ENCODE measurements at regions not wholly inside any gene's neighbourhood (a gene's known extent, or its start where the extent isn't known, plus 50 kb on each side); places are given as distances from the start of the nearest gene placed in this dataset.

GRCh38 chr21:14734833-14735232 lies 188.7 kb upstream of the SAMSN1 start:
- in situ Hi-C loops (cut with MboI) = no loop called here

GRCh38 chr21:14734191-14734590 lies 188.1 kb upstream of the SAMSN1 start:
- ATAC-seq (peak; percentile 16; the same call in 1 of the 3 replicates), DNase-seq (ENCODE audit: extremely low read depth in 1 of 4, low spot score in 3 of 4) (no peak), FAIRE-seq (no peak)
- H3K9ac ChIP-seq (ENCODE audit: insufficient read depth in 1 of 2, low read depth in 2 of 2, low read length in 2 of 2) = no peak overlapping the region
- ChIA-PET CTCF (ENCODE audit: low intra/inter-chr PET ratio) (no interaction called here), POLR2A (no interaction called here)
- no peak overlapping the region for H3K4me2 ChIP-seq (ENCODE audit: insufficient read depth, low read length)
- WGBS (ENCODE audit: insufficient coverage, low coverage, missing lambda C conversion rate) = 51% methylated on average over 3 of the region's 3 CpGs
- no peaks in the 10 kb centered on the region for H3K9me1 ChIP-seq (ENCODE audit: control insufficient read depth, insufficient read depth, low read length)
- peak overlapping the region; percentile 36; the same call in 1 of the 3 replicates for H3K27ac ChIP-seq (ENCODE audit: extremely low read depth, low read depth, low read length)
- no peaks in the 10 kb centered on the region for H3K27me3 ChIP-seq (ENCODE audit: control insufficient read depth in 2 of 2, insufficient read depth in 2 of 2, low read length in 2 of 2)
- peaks cover 2% of the 10 kb centered on the region; the same call in 1 of the 2 replicates for H3K9me3 ChIP-seq (replicated peaks; ENCODE audit: control insufficient read depth, insufficient read depth, low read depth, low read length)
- no TSS peak for BruUV-seq (replicated peaks)
- peaks cover 17% of the 10 kb centered on the region; the same call in 1 of the 3 replicates for H3K36me3 ChIP-seq (ENCODE audit: control insufficient read depth, insufficient read depth, low read length)
- no peak overlapping the region for H3K4me3 ChIP-seq
- peaks cover 7% of the 10 kb centered on the region; the same call in 2 of the 3 replicates for H3K79me2 ChIP-seq (ENCODE audit: control insufficient read depth, insufficient read depth, low read length)
- in situ Hi-C loops (cut with MboI) = no loop called here
- intact Hi-C loops (cut with micrococcal nuclease) = no loop called here
- no peaks in the 10 kb centered on the region for H4K20me1 ChIP-seq (replicated peaks; ENCODE audit: control insufficient read depth, insufficient read depth, low read length)
- H3K4me1 ChIP-seq (replicated peaks in 1 of 2; ENCODE audit: control insufficient read depth in 2 of 2, insufficient read depth in 2 of 2, low read length in 2 of 2) = peaks cover 0 to 26% of the 10 kb centered on the region in 2 experiments; a peak in 3 of 5 replicates
- no peak overlapping the region for H2AFZ ChIP-seq (ENCODE audit: low read depth, low read length)
- TF ChIP-seq GTF3C2 (IDR thresholded peaks at IDR 0.05; ENCODE audit: borderline replicate concordance, extremely low read depth, insufficient read length) = no peak
- no peak for TF ChIP-seq NR4A1 (CRISPR knock-in tag; IDR thresholded peaks at IDR 0.05)
- no peak for TF ChIP-seq NR4A1 (tag; IDR thresholded peaks at IDR 0.05)
- no peak for TF ChIP-seq FOXK1 (CRISPR knock-in tag; IDR thresholded peaks at IDR 0.05; ENCODE audit: borderline replicate concordance)

More at GRCh38 chr21:14734833-14735232, 188.7 kb upstream of the SAMSN1 start:
- POLR2A ChIA-PET = interaction anchor here (1.1 kb wide), 1 partner anchor 10 kb away, joined by 6 read pairs; no protein-coding TSS in a partner anchor
- Histone ChIP-seq H3K4me1 (replicated peaks in 1 of 2; ENCODE audit: control insufficient read depth in 2 of 2, insufficient read depth in 2 of 2, low read length in 2 of 2) (peaks cover 0 to 26% of the 10 kb centered on the region in 2 experiments; a peak in 3 of 5 replicates), H3K9ac (ENCODE audit: insufficient read depth in 1 of 2, low read depth in 2 of 2, low read length in 2 of 2) (no peak overlapping the region), H3K27ac (ENCODE audit: extremely low read depth, low read depth, low read length) (no peak overlapping the region), H3K4me2 (ENCODE audit: insufficient read depth, low read length) (no peak overlapping the region), H3K4me3 (no peak overlapping the region), H3K36me3 (ENCODE audit: control insufficient read depth, insufficient read depth, low read length) (peaks cover 18% of the 10 kb centered on the region; the same call in 1 of the 3 replicates), H4K20me1 (replicated peaks; ENCODE audit: control insufficient read depth, insufficient read depth, low read length) (no peaks in the 10 kb centered on the region), H3K9me1 (ENCODE audit: control insufficient read depth, insufficient read depth, low read length) (no peaks in the 10 kb centered on the region), H2AFZ (ENCODE audit: low read depth, low read length) (no peak overlapping the region), H3K9me3 (replicated peaks; ENCODE audit: control insufficient read depth, insufficient read depth, low read depth, low read length) (peaks cover 2% of the 10 kb centered on the region; the same call in 1 of the 2 replicates), H3K27me3 (ENCODE audit: control insufficient read depth in 2 of 2, insufficient read depth in 2 of 2, low read length in 2 of 2) (no peaks in the 10 kb centered on the region), H3K79me2 (ENCODE audit: control insufficient read depth, insufficient read depth, low read length) (peaks cover 7% of the 10 kb centered on the region; the same call in 2 of the 3 replicates)
- DNase-seq (ENCODE audit: extremely low read depth in 1 of 4, low spot score in 3 of 4) (no peak), ATAC-seq (no peak), FAIRE-seq (no peak)
- TF ChIP-seq SRF (CRISPR knock-in tag; IDR thresholded peaks at IDR 0.05) (peak; percentile 85 to 97), ATF1 (CRISPR knock-in tag; IDR thresholded peaks at IDR 0.05) (no peak), ATF1 (tag; IDR thresholded peaks at IDR 0.05) (peak; percentile 41), RHOXF2B (CRISPR knock-in tag; conservative IDR thresholded peaks at IDR 0.05) (no peak)
- intact Hi-C loops (cut with micrococcal nuclease) = loop anchor here (5.0 kb wide), 5 partner anchors 37 to 283 kb away; no protein-coding TSS in a partner anchor
- no TSS peak for BruUV-seq (replicated peaks)
- CTCF ChIA-PET (ENCODE audit: low intra/inter-chr PET ratio) = no interaction called here
- 71% methylated on average over 2 of the region's 2 CpGs for WGBS (ENCODE audit: insufficient coverage, low coverage, missing lambda C conversion rate)

All from K562 (cell line).